Astrocyte (in vitro differentiated cells and primary cell): ENCODE measurements at regions not wholly inside any gene's neighbourhood (a gene's known extent, or its start where the extent isn't known, plus 50 kb on each side); places are given as distances from the start of the nearest gene placed in this dataset.

Experiments
- CTCF ChIP-seq: IDR thresholded peaks from 2 replicates; pipeline ENCODE4 v1.5.1; 2011; ENCODE audit warnings: low read depth, mild to moderate bottlenecking, inconsistent platforms, low read length, moderate library complexity; ENCODE audit not compliant: insufficient read depth
- EZH2 ChIP-seq: IDR thresholded peaks from 2 replicates; pipeline ENCODE4 v1.6.1; 2012; ENCODE audit warnings: mild to moderate bottlenecking, low read length, inconsistent platforms; ENCODE audit not compliant: insufficient read depth

DNA sequence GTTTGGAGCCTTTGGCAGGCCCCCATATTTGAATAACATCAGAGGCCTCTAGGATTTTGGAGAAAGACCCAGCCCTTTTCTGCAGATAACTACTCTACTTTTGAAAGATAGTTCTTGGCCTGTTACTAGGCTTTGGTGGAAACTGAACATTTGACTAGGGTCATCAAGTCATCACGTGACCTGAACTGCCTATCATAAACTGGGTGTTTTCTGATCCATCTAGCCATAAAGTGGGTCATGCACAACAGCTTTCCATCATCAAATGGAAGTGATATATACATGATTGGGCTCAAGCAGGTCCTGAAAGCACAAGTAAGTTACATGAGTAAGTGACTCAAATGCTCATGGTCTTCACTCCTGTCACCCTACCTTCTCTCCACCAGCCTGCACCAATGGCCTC, 552.3 kb upstream of the GRM3 start:
- TF ChIP-seq CTCF (no peak), EZH2 (no peak)
